Stimulated activated CD4-positive, alpha-beta T cell treated with anti-CD3 and anti-CD28 coated beads, TNF-alpha, amount 100 ng/mL, for 1 hour (primary cell): ENCODE measurements at regions not wholly inside any gene's neighbourhood (a gene's known extent, or its start where the extent isn't known, plus 50 kb on each side); places are given as distances from the start of the nearest gene placed in this dataset.
"Not testable (repeated sequence)": the region's sequence is repeated elsewhere in the genome, so short reads cannot be mapped to it uniquely, and the experiment has no call there.

Experiments
- DNase-seq, 3 donors: peaks; one replicate each; pipeline ENCODE4 v3.0.0-alpha.2; 2020; ENCODE audit warnings: low read depth in 3 of 3, low spot score in 1 of 3

GRCh38 chr7:4437916-4438315 lies 244.2 kb upstream of the FOXK1 start:
- DNase-seq, result no peak

- no peak for DNase-seq
Measured at GRCh38 chr7:4438723-4439245, 243.3 kb upstream of the FOXK1 start.

DNA sequence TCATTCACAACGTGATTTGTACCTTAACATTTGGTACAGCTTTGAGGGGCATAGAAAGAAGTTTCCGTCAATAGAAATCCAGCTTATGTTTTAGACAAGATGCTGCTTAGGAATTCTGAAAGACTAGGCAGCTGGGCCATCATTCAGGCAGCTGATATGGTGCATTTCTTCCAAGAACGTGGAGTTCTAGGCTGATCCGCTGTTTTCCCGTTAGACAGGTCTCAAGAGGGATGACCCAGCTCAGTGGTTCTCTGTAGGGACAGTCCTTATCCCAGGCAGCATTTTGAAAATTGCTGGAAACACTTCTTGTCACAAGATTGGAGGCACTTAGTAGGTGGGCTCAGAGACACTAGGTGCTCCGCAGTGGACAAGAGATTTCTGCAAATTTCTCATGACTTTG lies 242.7 kb upstream of the FOXK1 start:
- DNase-seq, result no peak

GRCh38 chr7:4444106-4444505 lies 238.0 kb upstream of the FOXK1 start:
- DNase-seq, result no peak

DNA sequence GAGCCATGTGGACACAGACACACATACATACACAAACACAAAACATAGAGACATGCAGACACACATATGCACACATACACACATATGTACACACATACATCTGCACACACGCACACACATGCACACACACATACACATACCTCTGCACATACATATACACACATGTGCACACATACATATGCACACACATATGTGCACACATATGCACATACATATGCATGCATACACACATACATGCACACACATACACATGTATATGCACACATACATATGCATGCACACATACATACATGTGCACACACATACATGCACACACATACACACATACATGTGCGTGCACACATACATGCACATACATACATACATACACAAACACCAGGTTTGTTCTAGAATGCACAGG lies 236.3 kb upstream of the FOXK1 start:
- DNase-seq, result no peak

GRCh38 chr7:4449263-4449662 lies 232.8 kb upstream of the FOXK1 start:
- DNase-seq, result no peak

DNA sequence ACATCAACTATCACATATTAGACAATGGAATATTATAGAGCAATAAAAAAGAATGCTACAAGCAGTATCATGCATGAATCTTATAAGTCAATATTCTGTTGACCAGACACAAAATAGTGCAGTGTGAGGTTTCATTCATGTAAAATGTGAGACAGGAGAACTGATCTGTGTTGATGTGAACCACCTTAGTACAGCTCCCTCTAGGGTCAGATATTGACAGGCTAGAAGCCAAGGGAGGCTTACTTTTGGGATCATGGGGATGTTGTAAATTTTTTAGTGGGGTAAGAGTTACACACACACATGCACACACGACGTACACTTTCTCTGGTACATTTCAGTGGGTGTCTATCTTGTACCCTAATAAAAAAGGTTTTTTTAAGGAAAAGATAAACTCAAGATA lies 231.6 kb upstream of the FOXK1 start:
- no peak for DNase-seq

- no peak for DNase-seq
Measured at GRCh38 chr7:4460597-4460996, 221.5 kb upstream of the FOXK1 start.

- no peak for DNase-seq
Measured at GRCh38 chr7:4461531-4461930, 220.6 kb upstream of the FOXK1 start.

- DNase-seq, result no peak
Measured at GRCh38 chr7:4468320-4469102, 213.6 kb upstream of the FOXK1 start.

- DNase-seq, result no peak
Measured at GRCh38 chr7:4470246-4470645, 211.8 kb upstream of the FOXK1 start.

GRCh38 chr7:4472728-4473127 lies 209.4 kb upstream of the FOXK1 start:
- DNase-seq, result no peak

DNA sequence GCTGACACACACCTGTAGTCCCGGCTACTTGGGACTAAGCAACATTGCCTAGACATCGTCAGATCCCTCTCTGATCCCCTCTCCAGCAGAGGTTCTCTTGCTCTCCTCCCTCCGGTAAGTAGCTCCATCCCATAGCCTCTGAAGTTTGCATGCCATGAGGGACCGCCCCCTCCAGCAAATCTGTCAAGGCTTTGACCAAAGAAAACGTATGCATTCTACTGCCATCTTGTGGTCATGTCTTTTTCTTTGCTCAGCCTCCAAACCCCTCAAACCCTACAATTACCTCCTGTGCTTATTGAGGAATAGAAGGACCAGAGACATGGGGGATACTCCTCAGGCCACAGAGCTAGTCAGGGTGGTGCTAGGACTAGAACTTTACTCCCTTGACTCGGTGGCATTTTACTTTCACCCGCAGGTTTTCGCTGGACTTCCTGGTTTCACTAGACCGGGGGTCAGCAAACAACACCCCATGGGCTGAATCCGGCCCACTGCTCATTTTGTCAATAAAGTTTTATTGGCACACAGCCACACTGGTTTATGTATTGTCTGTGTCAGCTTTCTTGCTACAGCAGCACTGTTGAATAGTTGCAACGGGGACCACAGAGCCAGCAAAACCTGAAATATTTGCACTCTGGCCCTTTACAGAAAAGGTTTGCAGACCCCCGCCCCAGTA lies 202.6 kb upstream of the FOXK1 start:
- no peak for DNase-seq

- not testable (repeated sequence) for DNase-seq
Measured at GRCh38 chr7:4480131-4480530, 202.0 kb upstream of the FOXK1 start.

DNA sequence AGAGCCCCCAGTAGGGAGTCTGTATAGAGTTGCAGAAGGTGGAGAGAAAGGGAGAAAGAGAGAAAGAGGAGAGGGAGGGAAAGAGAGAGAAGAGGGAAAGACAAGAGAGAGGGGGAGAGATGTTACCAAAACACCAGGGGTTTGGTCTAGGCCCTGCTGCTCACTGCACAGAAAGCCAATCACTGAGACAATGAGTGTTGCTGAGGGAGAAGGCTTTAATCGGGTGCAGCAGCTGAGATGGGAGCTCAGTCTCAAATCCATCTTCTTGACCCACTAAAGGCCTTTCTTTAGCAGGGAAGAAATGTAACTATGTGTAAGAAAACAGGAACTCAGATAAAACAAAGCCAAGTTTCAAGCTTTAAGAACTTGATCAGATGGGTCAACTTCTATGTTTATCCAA lies 198.2 kb upstream of the FOXK1 start:
- DNase-seq, result no peak

GRCh38 chr7:4484545-4484944 lies 197.6 kb upstream of the FOXK1 start:
- DNase-seq, result no peak

DNA sequence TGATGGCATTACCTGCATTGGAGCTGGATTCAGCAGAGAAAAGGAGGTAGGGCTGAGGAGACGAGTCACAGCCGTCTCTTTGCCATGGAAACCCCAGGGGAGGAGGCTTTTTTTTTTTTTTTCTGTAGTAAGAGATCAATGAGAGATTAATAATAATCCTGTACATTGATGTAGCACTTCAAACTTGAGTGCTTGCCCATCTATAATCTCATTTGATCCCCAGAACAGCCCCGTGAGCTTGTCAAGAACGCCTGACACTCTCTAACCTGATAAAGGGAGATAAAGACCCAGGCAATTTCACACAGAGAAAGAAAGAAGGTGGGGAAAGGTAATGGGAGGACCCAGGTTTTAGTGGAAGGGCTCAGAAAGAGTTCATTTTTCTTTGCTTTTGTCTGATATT lies 195.2 kb upstream of the FOXK1 start:
- DNase-seq, result no peak

DNA sequence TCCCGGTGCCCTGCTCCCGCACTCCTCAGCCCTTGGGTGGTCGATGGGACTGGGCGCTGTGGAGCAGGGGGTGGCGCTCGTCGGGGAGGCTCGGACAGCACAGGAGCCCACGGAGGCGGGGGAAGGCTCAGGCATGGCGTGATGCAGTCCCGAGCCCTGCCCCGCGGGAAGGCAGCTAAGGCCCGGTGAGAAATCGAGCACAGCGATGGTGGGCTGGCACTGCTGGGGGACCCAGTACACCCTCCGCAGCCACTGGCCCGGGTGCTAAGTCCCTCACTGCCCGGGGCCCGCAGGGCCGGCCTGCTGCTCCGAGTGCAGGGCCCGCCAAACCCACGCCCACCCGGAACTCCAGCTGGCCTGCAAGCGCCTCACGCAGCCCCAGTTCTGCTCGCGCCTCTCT lies 185.2 kb upstream of the FOXK1 start:
- DNase-seq, result not testable (repeated sequence)

- no peak for DNase-seq
Measured at GRCh38 chr7:4500812-4501211, 181.3 kb upstream of the FOXK1 start.

DNA sequence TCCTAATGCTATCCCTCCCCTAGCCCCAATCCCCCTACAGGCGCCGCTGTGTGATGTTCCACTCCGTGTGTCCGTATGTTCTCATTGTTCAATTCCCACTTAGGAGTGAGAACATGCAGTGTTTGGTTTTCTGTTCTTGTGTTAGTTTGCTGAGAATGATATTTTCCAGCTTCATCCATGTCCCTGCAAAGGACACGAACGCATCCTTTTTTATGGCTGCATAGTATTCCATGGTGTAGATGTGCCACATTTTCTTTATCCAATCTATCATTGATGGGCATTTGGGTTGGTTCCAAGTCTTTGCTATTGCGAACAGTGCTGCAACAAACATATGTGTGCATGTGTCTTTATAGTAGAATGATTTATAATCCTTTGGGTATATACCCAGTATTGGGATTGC lies 174.2 kb upstream of the FOXK1 start:
- not testable (repeated sequence) for DNase-seq

- no peak for DNase-seq
Measured at GRCh38 chr7:4513450-4513849, 168.6 kb upstream of the FOXK1 start.

GRCh38 chr7:4519819-4520520 lies 162.1 kb upstream of the FOXK1 start:
- DNase-seq, result no peak
